Endodermal cell (in vitro differentiated cells): ENCODE measurements at regions not wholly inside any gene's neighbourhood (a gene's known extent, or its start where the extent isn't known, plus 50 kb on each side); places are given as distances from the start of the nearest gene placed in this dataset.
"Not testable (repeated sequence)": the region's sequence is repeated elsewhere in the genome, so short reads cannot be mapped to it uniquely, and the experiment has no call there.

Experiments used
- DNase-seq: peaks from one replicate; pipeline ENCODE4 v3.0.0-alpha.2; 2017
- H3K27ac ChIP-seq: 2 replicates; pipeline ENCODE4 v1.5.1; 2013; ENCODE audit warnings: mild to moderate bottlenecking, low read depth, low read length, moderate library complexity
- H3K27me3 ChIP-seq: 2 replicates; pipeline ENCODE4 v1.6.1; 2013; ENCODE audit warnings: mild to moderate bottlenecking, low read length, moderate library complexity; ENCODE audit not compliant: insufficient read depth, control insufficient read depth, poor library complexity, severe bottlenecking
- H3K36me3 ChIP-seq: 2 replicates; pipeline ENCODE4 v1.7.0; 2013; ENCODE audit warnings: mild to moderate bottlenecking, low read length, moderate library complexity; ENCODE audit not compliant: control insufficient read depth, insufficient read depth
- H3K4me1 ChIP-seq: one replicate; pipeline ENCODE4 v1.7.0; 2013; ENCODE audit warnings: low read length; ENCODE audit not compliant: control insufficient read depth, insufficient read depth
- H3K4me3 ChIP-seq: 2 replicates; pipeline ENCODE4 v1.5.1; 2013; ENCODE audit warnings: mild to moderate bottlenecking, low read length, moderate library complexity
- H3K9ac ChIP-seq: 2 replicates; pipeline ENCODE4 v1.6.1; 2013; ENCODE audit warnings: mild to moderate bottlenecking, low read length, moderate library complexity; ENCODE audit not compliant: poor library complexity, severe bottlenecking; ENCODE audit errors: extremely low read depth
- H3K9me3 ChIP-seq: 2 replicates; pipeline ENCODE4 v1.6.1; 2013; ENCODE audit warnings: mild to moderate bottlenecking, low read length, moderate library complexity; ENCODE audit not compliant: control insufficient read depth
- H3K27ac Mint-ChIP-seq: 2 replicates; pipeline ENCODE4 v1.8.0; 2020; ENCODE audit warnings: mixed read lengths
- H3K27me3 Mint-ChIP-seq: 2 replicates; pipeline ENCODE4 v1.8.0; 2021; ENCODE audit warnings: mild to moderate bottlenecking, mixed read lengths; ENCODE audit not compliant: insufficient read depth
- H3K36me3 Mint-ChIP-seq: 2 replicates; pipeline ENCODE4 v1.8.0; 2020; ENCODE audit warnings: low read depth, mixed read lengths
- H3K4me1 Mint-ChIP-seq: 2 replicates; pipeline ENCODE4 v1.8.0; 2020; ENCODE audit warnings: mixed read lengths
- H3K4me3 Mint-ChIP-seq: 2 replicates; pipeline ENCODE4 v1.8.0; 2020; ENCODE audit warnings: mild to moderate bottlenecking, moderate library complexity, mixed read lengths
- H3K9me3 Mint-ChIP-seq: 2 replicates; pipeline ENCODE4 v1.8.0; 2020; ENCODE audit warnings: mild to moderate bottlenecking, mixed read lengths
- WGBS, 2 experiments: methylation state at CpG; one replicate each; pipeline versions ENCODE4 v1.1.5 to v1.1.7; 2013; ENCODE audit warnings: missing lambda C conversion rate in 2 of 2, mixed read lengths in 1 of 2; ENCODE audit not compliant: insufficient coverage in 1 of 2, insufficient read length in 1 of 2; 5-methylcytosine and 5-hydroxymethylcytosine counted together
- TF ChIP-seq, protein P1 (sequence below): fragments of 200-600 bp; sonication (generic); conservative IDR thresholded peaks from 2 replicates; pipeline ENCODE4 v1.5.0; 2021; ENCODE audit warnings: antibody characterized with exemption, mild to moderate bottlenecking

DNA sequence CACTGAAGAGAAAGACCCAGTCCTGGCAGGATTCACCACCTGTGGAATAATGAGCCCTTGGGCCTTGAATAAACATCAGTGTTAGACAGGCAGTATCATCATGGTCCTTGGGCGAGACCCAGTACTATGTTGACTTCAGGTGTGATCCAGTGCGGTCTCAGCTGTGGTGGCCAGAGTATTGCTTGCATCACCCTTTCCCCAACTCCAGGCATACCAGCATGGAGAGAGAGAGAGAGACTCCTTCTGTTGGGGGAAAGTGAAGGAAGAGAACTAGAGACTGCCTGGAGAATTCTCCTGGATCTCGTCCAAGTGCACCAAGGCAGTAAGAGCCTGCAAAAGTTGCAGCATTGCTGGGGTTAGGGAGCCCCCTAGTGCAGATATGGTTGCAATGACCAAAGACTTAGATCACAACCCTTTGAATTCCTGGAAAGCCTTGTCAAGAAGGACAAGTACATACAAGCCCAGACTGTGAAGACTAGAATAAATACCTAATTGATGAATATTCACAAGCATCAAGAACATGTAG is 61.1 kb upstream of the VAMP7 start:
- DNase-seq = peak; percentile 81
- Histone ChIP-seq H3K4me1 (no peaks in the 10 kb centered on the region), H3K9me3 (peaks cover 46% of the 10 kb centered on the region), H3K27ac (no peak overlapping the region), H3K4me3 (no peak overlapping the region), H3K27me3 (no peaks in the 10 kb centered on the region), H3K9ac (no peak overlapping the region), H3K36me3 (no peaks in the 10 kb centered on the region)
- Mint-ChIP-seq H3K27ac (no peak overlapping the region), H3K9me3 (peaks cover 66% of the 10 kb centered on the region), H3K27me3 (no peaks in the 10 kb centered on the region), H3K4me1 (no peaks in the 10 kb centered on the region), H3K4me3 (no peak overlapping the region), H3K36me3 (no peaks in the 10 kb centered on the region)
- WGBS, 2 experiments = 52 to 80% methylated on average over 1 to 3 of the region's 3 CpGs
- TF ChIP-seq, protein P1, sequence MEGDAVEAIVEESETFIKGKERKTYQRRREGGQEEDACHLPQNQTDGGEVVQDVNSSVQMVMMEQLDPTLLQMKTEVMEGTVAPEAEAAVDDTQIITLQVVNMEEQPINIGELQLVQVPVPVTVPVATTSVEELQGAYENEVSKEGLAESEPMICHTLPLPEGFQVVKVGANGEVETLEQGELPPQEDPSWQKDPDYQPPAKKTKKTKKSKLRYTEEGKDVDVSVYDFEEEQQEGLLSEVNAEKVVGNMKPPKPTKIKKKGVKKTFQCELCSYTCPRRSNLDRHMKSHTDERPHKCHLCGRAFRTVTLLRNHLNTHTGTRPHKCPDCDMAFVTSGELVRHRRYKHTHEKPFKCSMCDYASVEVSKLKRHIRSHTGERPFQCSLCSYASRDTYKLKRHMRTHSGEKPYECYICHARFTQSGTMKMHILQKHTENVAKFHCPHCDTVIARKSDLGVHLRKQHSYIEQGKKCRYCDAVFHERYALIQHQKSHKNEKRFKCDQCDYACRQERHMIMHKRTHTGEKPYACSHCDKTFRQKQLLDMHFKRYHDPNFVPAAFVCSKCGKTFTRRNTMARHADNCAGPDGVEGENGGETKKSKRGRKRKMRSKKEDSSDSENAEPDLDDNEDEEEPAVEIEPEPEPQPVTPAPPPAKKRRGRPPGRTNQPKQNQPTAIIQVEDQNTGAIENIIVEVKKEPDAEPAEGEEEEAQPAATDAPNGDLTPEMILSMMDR = peak; percentile 83

DNA sequence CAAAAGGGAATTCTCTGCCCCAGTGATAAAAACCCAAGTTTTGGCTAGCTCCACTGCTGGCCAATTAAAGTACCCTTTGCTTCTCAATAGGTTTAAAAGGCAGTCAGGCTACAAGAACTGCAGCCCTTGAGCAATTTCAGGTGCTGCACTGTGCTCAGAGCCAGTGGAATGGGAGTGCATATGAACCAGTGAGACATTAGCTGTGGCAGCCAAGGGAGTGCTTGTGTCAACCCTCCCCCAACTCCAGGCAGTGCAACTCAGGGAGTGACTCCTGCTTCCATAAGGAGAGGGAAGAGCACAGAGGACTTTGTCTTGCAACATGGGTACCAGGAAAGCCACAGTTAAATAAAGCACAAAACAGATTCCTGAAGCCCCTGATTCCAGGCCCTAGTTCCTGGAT is 61.6 kb upstream of the VAMP7 start:
- H3K9me3 Mint-ChIP-seq = peaks cover 63% of the 10 kb centered on the region
- no peaks in the 10 kb centered on the region for H3K36me3 ChIP-seq

DNA sequence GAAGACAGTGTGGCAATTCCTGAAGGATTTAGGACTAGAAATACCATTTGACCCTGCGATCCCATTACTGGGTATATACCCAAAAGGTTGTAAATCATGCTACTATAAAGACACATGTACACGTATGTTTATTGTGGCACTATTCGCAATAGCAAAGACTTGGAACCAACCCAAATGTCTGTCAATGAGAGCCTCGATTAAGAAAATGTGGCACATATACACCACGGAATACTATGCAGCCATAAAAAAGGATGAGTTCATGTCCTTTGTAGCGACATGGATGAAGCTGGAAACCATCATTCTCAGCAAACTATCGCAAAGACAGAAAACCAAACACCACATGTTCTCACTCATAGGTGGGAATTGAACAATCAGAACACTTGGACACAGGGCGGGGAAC is 66.8 kb upstream of the VAMP7 start:
- not testable (repeated sequence) for H3K4me3 Mint-ChIP-seq, H3K27ac Mint-ChIP-seq, H3K4me1 ChIP-seq, H3K4me1 Mint-ChIP-seq, H3K27me3 ChIP-seq, H3K27me3 Mint-ChIP-seq, H3K36me3 ChIP-seq, H3K9ac ChIP-seq, DNase-seq, H3K27ac ChIP-seq, H3K36me3 Mint-ChIP-seq, H3K4me3 ChIP-seq
- 93 to 96% methylated on average over 5 to 6 of the region's 8 CpGs for WGBS, 2 experiments
- H3K9me3 Mint-ChIP-seq = peaks cover 75% of the 10 kb centered on the region
- H3K9me3 ChIP-seq = peaks cover 16% of the 10 kb centered on the region

More for the DNA sequence above, 61.6 kb upstream of the VAMP7 start:
- TF ChIP-seq, protein P1 = no peak
- Histone ChIP-seq H3K9me3 (peaks cover 42% of the 10 kb centered on the region), H3K4me3 (no peak overlapping the region), H3K9ac (no peak overlapping the region), H3K4me1 (no peaks in the 10 kb centered on the region), H3K27me3 (no peaks in the 10 kb centered on the region), H3K27ac (no peak overlapping the region)
- DNase-seq = peak; percentile 41
- H3K27me3 Mint-ChIP-seq = no peaks in the 10 kb centered on the region
- H3K4me1 Mint-ChIP-seq = no peaks in the 10 kb centered on the region
- H3K27ac Mint-ChIP-seq = no peak overlapping the region
- no peaks in the 10 kb centered on the region for H3K36me3 Mint-ChIP-seq
- H3K4me3 Mint-ChIP-seq = no peak overlapping the region

DNA sequence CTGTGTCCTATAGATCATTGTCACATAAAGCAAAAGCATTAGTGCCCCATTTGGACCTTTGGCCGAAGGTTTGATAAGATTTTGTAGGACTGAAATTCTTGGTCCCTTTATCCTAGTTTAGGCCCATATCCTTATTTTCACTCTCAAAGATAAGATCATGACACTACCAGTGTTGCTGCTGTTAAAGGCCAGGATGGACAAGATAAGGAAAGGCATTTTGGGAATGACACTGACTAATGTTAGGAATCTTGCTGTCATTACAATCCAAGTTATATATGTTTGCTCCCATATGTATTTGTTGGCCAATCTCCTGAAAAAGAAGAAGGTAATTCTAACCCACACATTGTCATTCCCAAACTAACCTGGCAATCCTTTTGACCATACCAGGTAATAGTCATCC is 101.3 kb upstream of the VAMP7 start:
- Mint-ChIP-seq H3K36me3 (no peaks in the 10 kb centered on the region), H3K4me3 (no peak overlapping the region), H3K9me3 (peaks cover 30% of the 10 kb centered on the region), H3K27ac (no peak overlapping the region), H3K4me1 (peaks cover 7% of the 10 kb centered on the region), H3K27me3 (no peaks in the 10 kb centered on the region)
- WGBS, 2 experiments = 86% methylated on average over 1 of the region's 1 CpG; no CpG with 5 or more reads in 1 of the 2 experiments
- no peaks in the 10 kb centered on the region for H3K36me3 ChIP-seq
- no peaks in the 10 kb centered on the region for H3K27me3 ChIP-seq
- H3K4me3 ChIP-seq = peak overlapping the region; percentile 30
- no peaks in the 10 kb centered on the region for H3K4me1 ChIP-seq
- H3K9ac ChIP-seq = no peak overlapping the region
- DNase-seq = no peak
- peaks cover 16% of the 10 kb centered on the region for H3K9me3 ChIP-seq
- TF ChIP-seq, protein P1 = no peak
- no peak overlapping the region for H3K27ac ChIP-seq
